Muscle of back (tissue), 3 donors: ENCODE measurements at regions not wholly inside any gene's neighbourhood (a gene's known extent, or its start where the extent isn't known, plus 50 kb on each side); places are given as distances from the start of the nearest gene placed in this dataset.

Experiments
- DNase-seq, 3 donors: peaks; one replicate each; pipeline versions ENCODE4 v3.0.0 to v3.0.0-alpha.2; 2013

GRCh38 chr5:77844623-77845323 lies 68.6 kb upstream of the TBCA start:
- DNase-seq: peak in 1 of 3 donors; percentile 9

GRCh38 chr5:77844373-77844622 lies 68.2 kb upstream of the TBCA start:
- peak in 2 of 3 donors; percentile 16 to 64 for DNase-seq

GRCh38 chr5:77843570-77844372 lies 67.6 kb upstream of the TBCA start:
- DNase-seq: peak in 2 of 3 donors; percentile 29 to 62

- DNase-seq: no peak
Measured at GRCh38 chr5:77842243-77842642, 66.1 kb upstream of the TBCA start.

GRCh38 chr5:77841616-77842015 lies 65.5 kb upstream of the TBCA start:
- DNase-seq: no peak

- DNase-seq: no peak
Measured at GRCh38 chr5:77840930-77841329, 64.8 kb upstream of the TBCA start.

- DNase-seq: no peak
Measured at GRCh38 chr5:77839691-77840090, 63.6 kb upstream of the TBCA start.

GRCh38 chr5:77832938-77833337 lies 56.8 kb upstream of the TBCA start:
- DNase-seq: no peak

GRCh38 chr5:77832166-77832770 lies 56.1 kb upstream of the TBCA start:
- no peak for DNase-seq

GRCh38 chr5:77828445-77828844 lies 52.3 kb upstream of the TBCA start:
- no peak for DNase-seq
